GM23248 (cell line): ENCODE measurements at regions not wholly inside any gene's neighbourhood (a gene's known extent, or its start where the extent isn't known, plus 50 kb on each side); places are given as distances from the start of the nearest gene placed in this dataset.

Experiments used
- DNase-seq: peaks from one replicate; pipeline ENCODE4 v3.0.0-alpha.2; 2015
- H2AFZ ChIP-seq: fragments of 200-600 bp; sonication (generic); 2 replicates; pipeline ENCODE4 v1.6.1; 2016; ENCODE audit warnings: antibody characterized with exemption
- H3F3A ChIP-seq: fragments of 200-600 bp; sonication (generic); 2 replicates; pipeline ENCODE4 v1.6.1; 2016; ENCODE audit warnings: mild to moderate bottlenecking, antibody characterized with exemption, mixed run types; ENCODE audit not compliant: insufficient read depth
- H3K27ac ChIP-seq: fragments of 200-600 bp; sonication (generic); 2 replicates; pipeline ENCODE4 v1.5.1; 2016; ENCODE audit warnings: mild to moderate bottlenecking
- H3K27me3 ChIP-seq: fragments of 200-600 bp; sonication (generic); replicated peaks from 2 replicates; pipeline ENCODE4 v1.6.1; 2016; ENCODE audit warnings: mild to moderate bottlenecking; ENCODE audit not compliant: insufficient read depth
- H3K36me3 ChIP-seq: fragments of 200-600 bp; sonication (generic); 2 replicates; pipeline ENCODE4 v1.6.1; 2016; ENCODE audit warnings: low read depth, mild to moderate bottlenecking
- H3K4me1 ChIP-seq: fragments of 200-600 bp; sonication (generic); 2 replicates; pipeline ENCODE4 v1.6.1; 2016; ENCODE audit warnings: mild to moderate bottlenecking; ENCODE audit not compliant: insufficient read depth
- H3K4me2 ChIP-seq: fragments of 200-600 bp; sonication (generic); one replicate; pipeline ENCODE4 v1.6.1; 2016; ENCODE audit warnings: mild to moderate bottlenecking; ENCODE audit not compliant: unreplicated experiment
- H3K4me3 ChIP-seq: fragments of 200-600 bp; sonication (generic); 2 replicates; pipeline ENCODE4 v1.5.1; 2016; ENCODE audit warnings: mild to moderate bottlenecking
- H3K79me2 ChIP-seq: fragments of 200-600 bp; sonication (generic); 2 replicates; pipeline ENCODE4 v1.6.1; 2016; ENCODE audit warnings: mild to moderate bottlenecking; ENCODE audit not compliant: insufficient read depth
- H3K9ac ChIP-seq: fragments of 200-600 bp; sonication (generic); 2 replicates; pipeline ENCODE4 v1.6.1; 2016; ENCODE audit warnings: mild to moderate bottlenecking
- H3K9me2 ChIP-seq: fragments of 200-600 bp; sonication (generic); 2 replicates; pipeline ENCODE4 v1.6.1; 2016; ENCODE audit warnings: mixed run types, mild to moderate bottlenecking, moderate library complexity; ENCODE audit not compliant: insufficient read depth
- H3K9me3 ChIP-seq: fragments of 200-600 bp; sonication (generic); one replicate; pipeline ENCODE4 v1.6.1; 2017; ENCODE audit warnings: low read depth
- H4K20me1 ChIP-seq: fragments of 200-600 bp; sonication (generic); 2 replicates; pipeline ENCODE4 v1.6.0; 2016; ENCODE audit not compliant: insufficient read depth
- EZH2 ChIP-seq: fragments of 200-600 bp; sonication (generic); IDR thresholded peaks from 2 replicates; pipeline ENCODE4 v1.6.1; 2018; ENCODE audit warnings: antibody characterized with exemption, mild to moderate bottlenecking; ENCODE audit not compliant: insufficient read depth, poor library complexity, severe bottlenecking
- EZH2phosphoT487 ChIP-seq: fragments of 200-600 bp; sonication (generic); IDR thresholded peaks from 2 replicates; pipeline ENCODE4 v1.6.1; 2018; ENCODE audit warnings: antibody characterized with exemption, moderate library complexity, mild to moderate bottlenecking, low read depth; ENCODE audit not compliant: insufficient read depth
- WGBS, 2 experiments: methylation state at CpG; one replicate each; pipeline ENCODE4 v1.1.6; 2015 to 2017; ENCODE audit warnings: low lambda C conversion rate in 2 of 2, low coverage in 1 of 2; ENCODE audit errors: missing lambda C conversion rate in 2 of 2; 5-methylcytosine and 5-hydroxymethylcytosine counted together
- in situ Hi-C: fragments of 300-500 bp; cut with MboI; formaldehyde crosslinking; loops from 2 replicates; pipeline ENCODE4 v1.15.0; 2020

DNA sequence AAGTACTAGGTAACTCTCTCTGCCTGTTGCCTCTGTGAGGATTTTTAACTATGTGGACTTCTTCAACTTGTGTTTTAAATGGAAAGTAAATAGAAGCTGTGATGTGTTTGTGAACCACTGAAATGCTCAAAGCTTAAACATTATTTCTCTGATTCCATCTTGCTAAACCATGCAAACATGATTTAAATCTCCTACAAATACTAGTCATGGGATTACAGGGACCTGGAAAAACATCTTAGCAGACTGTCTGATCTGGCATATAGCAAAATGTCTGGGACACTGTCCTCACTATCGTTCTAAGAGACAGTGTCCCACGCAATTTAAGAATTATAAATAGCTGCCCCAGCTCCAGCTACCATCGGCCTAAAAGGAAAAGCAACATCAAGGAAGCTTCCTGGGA is 914.5 kb upstream of the FAT3 start:
- in situ Hi-C loops, result no loop called here
- Histone ChIP-seq H3K27me3 (no peaks in the 10 kb centered on the region), H3K79me2 (no peaks in the 10 kb centered on the region), H3K9me3 (no peaks in the 10 kb centered on the region), H3K9me2 (no peaks in the 10 kb centered on the region), H4K20me1 (no peaks in the 10 kb centered on the region), H3K9ac (no peak overlapping the region), H3F3A (no peaks in the 10 kb centered on the region), H3K27ac (no peak overlapping the region), H3K4me1 (no peaks in the 10 kb centered on the region), H2AFZ (no peak overlapping the region), H3K4me3 (no peak overlapping the region), H3K4me2 (no peak overlapping the region), H3K36me3 (no peaks in the 10 kb centered on the region)
- TF ChIP-seq EZH2 (no peak), EZH2phosphoT487 (no peak)
- 20 to 21% methylated on average over 3 of the region's 3 CpGs for WGBS, 2 experiments
- DNase-seq, result no peak

DNA sequence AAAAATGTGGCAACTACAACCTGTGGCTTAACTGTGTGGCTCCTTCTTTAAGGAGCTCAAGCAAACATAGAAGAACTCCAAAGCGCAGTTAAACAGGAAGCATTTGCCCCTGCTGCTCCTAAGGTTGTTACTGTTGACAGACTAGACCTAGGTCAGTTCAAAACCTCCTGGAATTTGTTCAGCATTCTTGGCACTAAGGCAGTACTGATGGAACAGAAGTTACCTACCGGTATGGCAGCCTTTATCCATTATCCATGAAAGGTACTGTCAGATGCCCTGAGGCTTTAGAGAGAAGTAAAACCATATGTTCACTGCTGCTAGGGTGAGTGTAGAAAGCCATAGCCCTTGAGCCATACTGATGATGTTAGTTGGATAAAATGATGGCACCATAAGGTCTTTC is 916.5 kb upstream of the FAT3 start:
- H2AFZ ChIP-seq, result no peak overlapping the region
- H3K27me3 ChIP-seq, result no peaks in the 10 kb centered on the region
- H3K9ac ChIP-seq, result no peak overlapping the region
- DNase-seq, result no peak
- in situ Hi-C loops, result no loop called here
- WGBS, 2 experiments, result 25 to 28% methylated on average over 2 of the region's 2 CpGs
- no peaks in the 10 kb centered on the region for H3K9me3 ChIP-seq
- H3K4me3 ChIP-seq, result no peak overlapping the region
- H3K36me3 ChIP-seq, result no peaks in the 10 kb centered on the region
- no peaks in the 10 kb centered on the region for H3K4me1 ChIP-seq
- no peaks in the 10 kb centered on the region for H3K9me2 ChIP-seq
- TF ChIP-seq EZH2, result no peak
- no peak for TF ChIP-seq EZH2phosphoT487
- no peaks in the 10 kb centered on the region for H3K79me2 ChIP-seq
- no peaks in the 10 kb centered on the region for H3F3A ChIP-seq
- H3K27ac ChIP-seq, result no peak overlapping the region
- no peaks in the 10 kb centered on the region for H4K20me1 ChIP-seq
- H3K4me2 ChIP-seq, result no peak overlapping the region

DNA sequence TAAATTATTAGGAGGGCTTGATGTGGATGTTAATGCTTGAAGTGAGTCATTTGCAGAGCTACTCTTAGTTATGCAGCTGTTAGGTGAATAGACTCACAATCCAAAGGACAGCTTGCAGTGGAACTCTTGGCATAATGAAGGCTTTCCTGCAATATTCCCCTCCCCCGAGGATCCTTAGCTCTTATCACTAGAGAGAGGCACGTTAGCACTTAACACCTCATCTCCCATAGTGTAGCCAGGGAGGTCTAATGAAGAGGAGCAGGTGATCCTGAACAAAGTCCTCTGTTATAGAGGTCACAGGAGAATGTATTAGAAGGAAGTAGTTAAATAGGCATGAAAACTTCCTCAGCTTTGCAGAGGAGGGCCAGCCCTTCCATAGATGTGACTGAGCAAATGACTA is 919.2 kb upstream of the FAT3 start:
- no peak overlapping the region for H3K27ac ChIP-seq
- no peaks in the 10 kb centered on the region for H3K9me2 ChIP-seq
- H3F3A ChIP-seq, result no peaks in the 10 kb centered on the region
- no peak overlapping the region for H2AFZ ChIP-seq
- no peak overlapping the region for H3K9ac ChIP-seq
- H4K20me1 ChIP-seq, result no peaks in the 10 kb centered on the region
- H3K36me3 ChIP-seq, result no peaks in the 10 kb centered on the region
- DNase-seq, result no peak
- no peak overlapping the region for H3K4me2 ChIP-seq
- no peaks in the 10 kb centered on the region for H3K9me3 ChIP-seq
- TF ChIP-seq EZH2 (no peak), EZH2phosphoT487 (no peak)
- in situ Hi-C loops, result no loop called here
- no peaks in the 10 kb centered on the region for H3K27me3 ChIP-seq
- H3K4me1 ChIP-seq, result no peaks in the 10 kb centered on the region
- no peak overlapping the region for H3K4me3 ChIP-seq
- no peaks in the 10 kb centered on the region for H3K79me2 ChIP-seq
- 4 to 9% methylated on average over 2 of the region's 2 CpGs for WGBS, 2 experiments

DNA sequence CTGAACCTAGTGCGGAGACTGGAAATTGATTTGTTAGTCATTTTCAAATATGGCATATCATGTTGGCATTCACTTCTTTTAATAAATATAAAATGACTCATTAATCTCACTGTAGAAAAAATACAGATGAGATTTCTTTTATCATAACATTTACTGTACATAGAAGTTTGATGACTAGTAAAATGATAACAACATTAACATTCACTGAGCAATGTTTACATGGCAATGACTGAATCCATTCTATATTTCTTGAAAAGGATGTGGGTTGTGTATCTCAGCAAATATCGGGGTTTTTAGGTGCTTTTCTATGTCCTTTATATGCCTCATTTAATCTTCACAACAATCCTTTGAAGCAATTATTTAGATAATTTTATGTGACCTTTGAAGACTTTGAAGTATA is 920.9 kb upstream of the FAT3 start:
- no peaks in the 10 kb centered on the region for H3K4me1 ChIP-seq
- 17 to 28% methylated on average over 2 of the region's 2 CpGs for WGBS, 2 experiments
- H3K36me3 ChIP-seq, result no peaks in the 10 kb centered on the region
- no peak overlapping the region for H3K4me2 ChIP-seq
- in situ Hi-C loops, result no loop called here
- no peaks in the 10 kb centered on the region for H3F3A ChIP-seq
- no peak overlapping the region for H2AFZ ChIP-seq
- H3K4me3 ChIP-seq, result no peak overlapping the region
- H3K9ac ChIP-seq, result no peak overlapping the region
- no peak for DNase-seq
- no peaks in the 10 kb centered on the region for H3K27me3 ChIP-seq
- H4K20me1 ChIP-seq, result no peaks in the 10 kb centered on the region
- no peaks in the 10 kb centered on the region for H3K9me3 ChIP-seq
- TF ChIP-seq EZH2 (no peak), EZH2phosphoT487 (no peak)
- H3K27ac ChIP-seq, result no peak overlapping the region
- H3K9me2 ChIP-seq, result no peaks in the 10 kb centered on the region
- no peaks in the 10 kb centered on the region for H3K79me2 ChIP-seq

DNA sequence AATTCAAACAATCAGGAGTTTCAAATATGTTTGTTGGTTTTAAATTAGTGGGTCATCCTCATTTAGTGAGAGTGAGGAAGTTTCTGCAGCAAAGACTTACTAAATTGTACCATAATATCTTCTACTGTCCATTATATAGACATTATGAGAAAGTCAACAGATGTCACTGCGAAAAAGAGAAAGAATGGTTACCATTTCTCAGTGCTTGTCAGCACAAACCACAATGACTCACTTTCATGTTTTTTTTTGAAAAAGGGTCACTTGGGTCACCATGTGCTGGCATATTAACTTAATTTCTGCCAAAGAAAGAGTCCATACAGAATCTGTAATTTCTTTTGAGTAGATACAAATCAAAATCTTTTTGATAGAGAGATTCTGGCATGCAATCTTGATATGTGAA is 924.6 kb upstream of the FAT3 start:
- no peak overlapping the region for H3K4me3 ChIP-seq
- no peaks in the 10 kb centered on the region for H3K9me2 ChIP-seq
- 0 to 25% methylated on average over 1 of the region's 1 CpG for WGBS, 2 experiments
- H2AFZ ChIP-seq, result no peak overlapping the region
- no peak overlapping the region for H3K27ac ChIP-seq
- H3K27me3 ChIP-seq, result no peaks in the 10 kb centered on the region
- H3K36me3 ChIP-seq, result no peaks in the 10 kb centered on the region
- H3K4me1 ChIP-seq, result no peaks in the 10 kb centered on the region
- no peaks in the 10 kb centered on the region for H3K79me2 ChIP-seq
- no peaks in the 10 kb centered on the region for H3K9me3 ChIP-seq
- no peaks in the 10 kb centered on the region for H4K20me1 ChIP-seq
- H3F3A ChIP-seq, result no peaks in the 10 kb centered on the region
- no peak overlapping the region for H3K4me2 ChIP-seq
- no peak for TF ChIP-seq EZH2
- TF ChIP-seq EZH2phosphoT487, result no peak
- no peak for DNase-seq
- no peak overlapping the region for H3K9ac ChIP-seq
- in situ Hi-C loops, result no loop called here
